ENCODE measurements at regions not wholly inside any gene's neighbourhood (a gene's known extent, or its start where the extent isn't known, plus 50 kb on each side); places are given as distances from the start of the nearest gene placed in this dataset.

DNA sequence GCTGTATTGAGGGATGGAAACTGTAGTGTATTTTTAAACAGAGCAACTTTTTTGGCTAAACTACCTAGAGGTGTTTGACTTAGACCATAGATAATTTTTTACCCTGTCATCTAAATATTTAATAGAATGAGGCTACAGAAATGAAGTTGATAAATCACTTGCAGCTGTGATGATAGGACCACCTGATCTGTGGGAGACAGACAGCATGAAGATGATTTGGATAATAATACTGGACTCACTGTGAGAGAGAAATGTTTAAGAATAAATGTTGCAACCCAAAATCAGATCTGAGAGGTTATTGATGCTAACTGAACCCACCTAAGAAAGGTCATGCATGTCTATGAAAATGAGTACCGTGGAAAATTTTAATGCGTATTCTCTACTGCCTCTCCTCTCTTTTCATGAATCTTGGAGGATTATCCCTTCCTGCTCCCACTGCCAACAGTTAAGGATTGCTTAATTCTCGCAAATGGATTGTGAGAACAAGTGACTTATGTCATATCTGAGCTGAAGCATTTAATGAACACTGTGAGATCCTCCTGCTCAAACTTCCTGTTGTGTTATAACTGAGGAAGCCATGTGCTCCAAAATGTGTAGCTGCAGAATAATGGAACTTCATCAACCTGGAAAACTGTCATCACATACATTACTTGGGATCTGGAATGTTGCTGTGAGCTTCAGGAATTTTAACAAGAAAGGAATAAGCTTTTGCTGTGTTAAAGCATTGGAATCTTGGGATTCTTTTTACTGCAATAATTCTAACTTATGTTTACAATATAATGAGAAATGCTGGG lies 617.9 kb upstream of the CDH18 start:
- Histone ChIP-seq H3K27ac (ENCODE audit: extremely low read length, insufficient read depth, low read length) (no peak overlapping the region), H3K9me3 (ENCODE audit: low read length) (peaks cover 12% of the 10 kb centered on the region; the same call in 1 of the 2 replicates), H3K36me3 (replicated peaks in 1 of 2; ENCODE audit: control insufficient read depth in 1 of 2, insufficient read depth in 2 of 2, low read length in 2 of 2) (no peaks in the 10 kb centered on the region), H3K4me1 (ENCODE audit: insufficient read depth, low read length) (no peaks in the 10 kb centered on the region), H3K4me2 (ENCODE audit: low read depth, low read length) (no peak overlapping the region), H3K4me3 (replicated peaks in 1 of 3; ENCODE audit: insufficient read depth in 1 of 3, low read depth in 2 of 3, low read length in 3 of 3) (no peak overlapping the region), H4K20me1 (ENCODE audit: insufficient read depth, low read length) (no peaks in the 10 kb centered on the region), H2AFZ (ENCODE audit: low read length) (no peak overlapping the region), H3K79me2 (ENCODE audit: insufficient read depth, low read length) (no peaks in the 10 kb centered on the region), H3K27me3 (ENCODE audit: control insufficient read depth in 1 of 2, insufficient read depth in 2 of 2, low read length in 2 of 2) (no peaks in the 10 kb centered on the region; a peak in 1 of 5 replicates), H3K9ac (ENCODE audit: insufficient read depth, low read depth, low read length) (no peak overlapping the region)
- intact Hi-C loops (cut with micrococcal nuclease; ENCODE audit: unreplicated experiment): no loop called here
- no TSS peak for BruUV-seq (replicated peaks)
- ChIA-PET CTCF (ENCODE audit: low intra/inter-chr PET ratio, low total read pairs) (no interaction called here), POLR2A (no interaction called here)
- ATAC-seq (no peak), DNase-seq (ENCODE audit: low spot score) (no peak), FAIRE-seq (no peak)
- WGBS (ENCODE audit: low lambda C conversion rate): 0% methylated on average over 3 of the region's 3 CpGs
- TF ChIP-seq ZNF557 (CRISPR knock-in tag; IDR thresholded peaks at IDR 0.05) (no peak), FOXJ3 (CRISPR knock-in tag; IDR thresholded peaks at IDR 0.05; ENCODE audit: borderline replicate concordance) (no peak), ZSCAN20 (CRISPR knock-in tag; IDR thresholded peaks at IDR 0.05; ENCODE audit: borderline replicate concordance) (no peak), TARDBP (CRISPR knock-in tag; IDR thresholded peaks at IDR 0.05) (no peak), KAT7 (CRISPR knock-in tag; IDR thresholded peaks at IDR 0.05; ENCODE audit: borderline replicate concordance) (no peak), ZNF782 (CRISPR knock-in tag; IDR thresholded peaks at IDR 0.05; ENCODE audit: borderline replicate concordance) (no peak), ONECUT2 (CRISPR knock-in tag; IDR thresholded peaks at IDR 0.05) (no peak), ZNF761 (CRISPR knock-in tag; conservative IDR thresholded peaks at IDR 0.05) (no peak), SOX13 (IDR thresholded peaks at IDR 0.05) (no peak), SOX13 (CRISPR knock-in tag; conservative IDR thresholded peaks at IDR 0.05 in 1 of 2, IDR thresholded peaks at IDR 0.05 in 1 of 2) (no peak), RFX1 (IDR thresholded peaks at IDR 0.05) (no peak), ZNF552 (CRISPR knock-in tag; IDR thresholded peaks at IDR 0.05; ENCODE audit: borderline replicate concordance) (no peak), NFATC3 (CRISPR knock-in tag; IDR thresholded peaks at IDR 0.05) (no peak), TMF1 (CRISPR knock-in tag; IDR thresholded peaks at IDR 0.05; ENCODE audit: low read depth) (no peak)
- TF ChIP-seq, protein P1, sequence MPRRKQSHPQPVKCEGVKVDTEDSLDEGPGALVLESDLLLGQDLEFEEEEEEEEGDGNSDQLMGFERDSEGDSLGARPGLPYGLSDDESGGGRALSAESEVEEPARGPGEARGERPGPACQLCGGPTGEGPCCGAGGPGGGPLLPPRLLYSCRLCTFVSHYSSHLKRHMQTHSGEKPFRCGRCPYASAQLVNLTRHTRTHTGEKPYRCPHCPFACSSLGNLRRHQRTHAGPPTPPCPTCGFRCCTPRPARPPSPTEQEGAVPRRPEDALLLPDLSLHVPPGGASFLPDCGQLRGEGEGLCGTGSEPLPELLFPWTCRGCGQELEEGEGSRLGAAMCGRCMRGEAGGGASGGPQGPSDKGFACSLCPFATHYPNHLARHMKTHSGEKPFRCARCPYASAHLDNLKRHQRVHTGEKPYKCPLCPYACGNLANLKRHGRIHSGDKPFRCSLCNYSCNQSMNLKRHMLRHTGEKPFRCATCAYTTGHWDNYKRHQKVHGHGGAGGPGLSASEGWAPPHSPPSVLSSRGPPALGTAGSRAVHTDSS (CRISPR knock-in tag; conservative IDR thresholded peaks at IDR 0.05): no peak
- TF ChIP-seq, protein P2, sequence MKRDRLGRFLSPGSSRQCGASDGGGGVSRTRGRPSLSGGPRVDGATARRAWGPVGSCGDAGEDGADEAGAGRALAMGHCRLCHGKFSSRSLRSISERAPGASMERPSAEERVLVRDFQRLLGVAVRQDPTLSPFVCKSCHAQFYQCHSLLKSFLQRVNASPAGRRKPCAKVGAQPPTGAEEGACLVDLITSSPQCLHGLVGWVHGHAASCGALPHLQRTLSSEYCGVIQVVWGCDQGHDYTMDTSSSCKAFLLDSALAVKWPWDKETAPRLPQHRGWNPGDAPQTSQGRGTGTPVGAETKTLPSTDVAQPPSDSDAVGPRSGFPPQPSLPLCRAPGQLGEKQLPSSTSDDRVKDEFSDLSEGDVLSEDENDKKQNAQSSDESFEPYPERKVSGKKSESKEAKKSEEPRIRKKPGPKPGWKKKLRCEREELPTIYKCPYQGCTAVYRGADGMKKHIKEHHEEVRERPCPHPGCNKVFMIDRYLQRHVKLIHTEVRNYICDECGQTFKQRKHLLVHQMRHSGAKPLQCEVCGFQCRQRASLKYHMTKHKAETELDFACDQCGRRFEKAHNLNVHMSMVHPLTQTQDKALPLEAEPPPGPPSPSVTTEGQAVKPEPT (CRISPR knock-in tag; IDR thresholded peaks at IDR 0.05; ENCODE audit: low read depth): no peak
- in situ Hi-C loops (cut with HindIII; ENCODE audit: extremely low pct_ligation_motif_present, low pct_unique_long_range_greater_than_20kb): no loop called here
